Epithelial cell of esophagus (primary cell): ENCODE measurements at regions not wholly inside any gene's neighbourhood (a gene's known extent, or its start where the extent isn't known, plus 50 kb on each side); places are given as distances from the start of the nearest gene placed in this dataset.
A peak's percentile ranks its signal among the peaks of the same experiment; 100 is the strongest.

ENCODE experiments used
- DNase-seq: peaks from one replicate; pipeline ENCODE4 v3.0.0; 2010; ENCODE audit warnings: low read depth
- H3K4me3 ChIP-seq: 2 replicates; pipeline ENCODE4 v1.5.1; 2011; ENCODE audit warnings: mild to moderate bottlenecking, low read length, control low read depth
- CTCF ChIP-seq: IDR thresholded peaks from 2 replicates; pipeline ENCODE4 v1.5.1; 2011; ENCODE audit warnings: low read depth, mild to moderate bottlenecking, low read length, control low read depth, inconsistent platforms; ENCODE audit not compliant: insufficient read depth; ENCODE audit errors: missing control alignments

- TF ChIP-seq CTCF = no peak
- no peak for DNase-seq
- H3K4me3 ChIP-seq = no peak overlapping the region
Observed at GRCh38 chr4:116598155-116598979, 487.0 kb downstream of the TRAM1L1 start.

GRCh38 chr4:116590648-116591047 lies 494.7 kb downstream of the TRAM1L1 start:
- DNase-seq = no peak
- TF ChIP-seq CTCF = no peak
- no peak overlapping the region for H3K4me3 ChIP-seq

- H3K4me3 ChIP-seq = no peak overlapping the region
- no peak for DNase-seq
- no peak for TF ChIP-seq CTCF
Observed at GRCh38 chr4:116588783-116589182, 496.6 kb downstream of the TRAM1L1 start.

GRCh38 chr4:116585246-116585645 lies 500.1 kb downstream of the TRAM1L1 start:
- DNase-seq = peak; percentile 2
- no peak overlapping the region for H3K4me3 ChIP-seq
- TF ChIP-seq CTCF = no peak

GRCh38 chr4:116577321-116577720 lies 508.1 kb downstream of the TRAM1L1 start:
- no peak for TF ChIP-seq CTCF
- DNase-seq = no peak
- H3K4me3 ChIP-seq = no peak overlapping the region

- no peak for TF ChIP-seq CTCF
- H3K4me3 ChIP-seq = no peak overlapping the region
- DNase-seq = no peak
Observed at GRCh38 chr4:116573540-116573939, 511.8 kb downstream of the TRAM1L1 start.

GRCh38 chr4:116561768-116562167 lies 523.6 kb downstream of the TRAM1L1 start:
- H3K4me3 ChIP-seq = no peak overlapping the region
- no peak for TF ChIP-seq CTCF
- DNase-seq = no peak
